ENCODE measurements at regions not wholly inside any gene's neighbourhood (a gene's known extent, or its start where the extent isn't known, plus 50 kb on each side); places are given as distances from the start of the nearest gene placed in this dataset.

DNA sequence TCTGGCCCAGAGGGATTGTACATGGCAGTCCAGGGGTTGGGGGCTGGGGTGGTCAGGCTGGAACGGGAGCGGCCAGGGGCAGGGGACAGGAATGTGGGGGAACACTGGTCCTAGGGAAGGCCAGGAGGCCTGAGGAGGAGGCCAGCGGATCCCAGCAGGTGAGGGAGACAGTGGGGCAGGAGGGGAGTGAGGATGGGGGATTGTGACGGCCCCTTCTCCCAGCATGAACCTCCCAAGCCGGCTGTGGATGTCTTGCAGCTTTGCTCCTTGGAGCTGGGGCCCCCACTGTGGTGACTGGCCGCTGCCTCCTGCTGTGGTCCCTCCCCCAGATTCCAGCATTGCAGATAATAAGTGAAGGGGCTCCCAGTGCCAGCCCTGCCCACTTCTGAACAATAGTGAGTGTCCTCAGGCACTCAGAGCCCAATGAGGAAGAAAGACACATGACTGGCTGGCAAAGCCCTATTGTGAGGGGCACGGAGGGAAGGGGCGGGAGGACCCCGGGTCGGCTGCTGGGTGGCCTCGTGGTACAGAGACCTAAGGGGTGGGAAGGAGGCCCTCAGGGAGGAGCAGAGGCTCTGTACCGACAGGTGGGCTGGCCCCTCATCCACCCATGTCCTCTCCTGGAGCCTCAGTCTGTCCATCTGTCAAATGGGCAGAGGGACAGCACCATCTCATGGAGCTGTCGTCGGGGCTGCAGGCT is 215.0 kb downstream of the KIF26A start:
- no peak overlapping the region for H3K4me2 ChIP-seq (ENCODE audit: insufficient read depth, low read length)
- DNase-seq (ENCODE audit: insufficient read length, low spot score, missing footprints): peak; percentile 80
- H3K9me3 ChIP-seq (ENCODE audit: low read depth, low read length): no peaks in the 10 kb centered on the region
- H4K20me1 ChIP-seq (ENCODE audit: insufficient read depth, low read length): no peaks in the 10 kb centered on the region
- H3K4me3 ChIP-seq (ENCODE audit: insufficient read depth, low read length): no peak overlapping the region
- no peaks in the 10 kb centered on the region for H3K4me1 ChIP-seq (ENCODE audit: insufficient read depth, low read length)
- no peaks in the 10 kb centered on the region for H3K27me3 ChIP-seq (ENCODE audit: insufficient read depth, low read length)
- H2AFZ ChIP-seq (ENCODE audit: low read length): no peak overlapping the region
- H3K79me2 ChIP-seq (ENCODE audit: insufficient read depth, low read length): no peaks in the 10 kb centered on the region
- TF ChIP-seq, protein P1, sequence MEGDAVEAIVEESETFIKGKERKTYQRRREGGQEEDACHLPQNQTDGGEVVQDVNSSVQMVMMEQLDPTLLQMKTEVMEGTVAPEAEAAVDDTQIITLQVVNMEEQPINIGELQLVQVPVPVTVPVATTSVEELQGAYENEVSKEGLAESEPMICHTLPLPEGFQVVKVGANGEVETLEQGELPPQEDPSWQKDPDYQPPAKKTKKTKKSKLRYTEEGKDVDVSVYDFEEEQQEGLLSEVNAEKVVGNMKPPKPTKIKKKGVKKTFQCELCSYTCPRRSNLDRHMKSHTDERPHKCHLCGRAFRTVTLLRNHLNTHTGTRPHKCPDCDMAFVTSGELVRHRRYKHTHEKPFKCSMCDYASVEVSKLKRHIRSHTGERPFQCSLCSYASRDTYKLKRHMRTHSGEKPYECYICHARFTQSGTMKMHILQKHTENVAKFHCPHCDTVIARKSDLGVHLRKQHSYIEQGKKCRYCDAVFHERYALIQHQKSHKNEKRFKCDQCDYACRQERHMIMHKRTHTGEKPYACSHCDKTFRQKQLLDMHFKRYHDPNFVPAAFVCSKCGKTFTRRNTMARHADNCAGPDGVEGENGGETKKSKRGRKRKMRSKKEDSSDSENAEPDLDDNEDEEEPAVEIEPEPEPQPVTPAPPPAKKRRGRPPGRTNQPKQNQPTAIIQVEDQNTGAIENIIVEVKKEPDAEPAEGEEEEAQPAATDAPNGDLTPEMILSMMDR (IDR thresholded peaks at IDR 0.05; ENCODE audit: extremely low read depth, low read depth, low read length): no peak
- no peak overlapping the region for H3K27ac ChIP-seq (ENCODE audit: low read depth, low read length)
- no peaks in the 10 kb centered on the region for H3K36me3 ChIP-seq (ENCODE audit: insufficient read depth, low read length)

DNA sequence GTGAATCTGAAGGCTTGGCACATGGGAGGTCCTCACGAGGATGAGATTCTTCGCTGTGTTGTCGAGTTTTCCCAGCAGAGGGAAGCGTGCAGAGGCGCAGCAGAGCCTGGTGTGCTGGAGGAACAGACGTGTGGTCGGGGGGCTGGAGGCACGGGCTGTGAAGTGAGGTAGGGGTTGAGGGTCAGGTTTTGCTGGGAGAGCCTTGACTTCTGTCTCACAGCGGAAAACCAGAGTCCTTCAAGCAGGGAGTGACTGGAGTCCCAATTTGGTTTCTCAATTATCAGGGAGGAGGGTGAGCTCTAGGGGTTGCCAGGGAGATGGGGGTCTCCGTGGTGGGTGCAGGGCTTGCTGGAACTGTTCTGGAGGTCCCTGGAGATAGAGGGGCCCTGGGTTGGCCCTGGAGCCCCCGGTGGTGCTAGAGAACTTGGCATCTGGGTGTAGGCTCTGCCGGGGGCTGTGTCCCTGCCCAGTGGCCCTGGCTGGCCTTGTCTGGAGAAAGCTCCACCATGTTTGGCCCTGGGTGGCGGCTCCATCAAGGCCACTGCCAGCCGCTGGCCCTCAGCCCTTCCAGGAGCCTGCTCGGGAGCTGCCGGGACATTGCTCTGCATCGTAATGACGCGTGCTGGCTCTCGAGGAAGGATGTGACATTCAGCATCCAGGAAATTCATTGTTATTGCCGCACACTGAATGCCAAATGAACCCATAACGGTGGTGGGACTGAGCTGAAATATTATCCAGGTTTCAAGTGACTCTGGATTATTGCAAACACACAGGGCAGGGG is 215.7 kb downstream of the KIF26A start:
- Histone ChIP-seq H3K27me3 (ENCODE audit: insufficient read depth, low read length) (no peaks in the 10 kb centered on the region), H3K4me2 (ENCODE audit: insufficient read depth, low read length) (no peak overlapping the region), H3K4me3 (ENCODE audit: insufficient read depth, low read length) (no peak overlapping the region), H4K20me1 (ENCODE audit: insufficient read depth, low read length) (no peaks in the 10 kb centered on the region), H3K4me1 (ENCODE audit: insufficient read depth, low read length) (no peaks in the 10 kb centered on the region), H3K79me2 (ENCODE audit: insufficient read depth, low read length) (no peaks in the 10 kb centered on the region), H2AFZ (ENCODE audit: low read length) (no peak overlapping the region), H3K9me3 (ENCODE audit: low read depth, low read length) (no peaks in the 10 kb centered on the region), H3K27ac (ENCODE audit: low read depth, low read length) (no peak overlapping the region), H3K36me3 (ENCODE audit: insufficient read depth, low read length) (no peaks in the 10 kb centered on the region)
- TF ChIP-seq, protein P1 (IDR thresholded peaks at IDR 0.05; ENCODE audit: extremely low read depth, low read depth, low read length): no peak
- peak; percentile 76 for DNase-seq (ENCODE audit: insufficient read length, low spot score, missing footprints)

DNA sequence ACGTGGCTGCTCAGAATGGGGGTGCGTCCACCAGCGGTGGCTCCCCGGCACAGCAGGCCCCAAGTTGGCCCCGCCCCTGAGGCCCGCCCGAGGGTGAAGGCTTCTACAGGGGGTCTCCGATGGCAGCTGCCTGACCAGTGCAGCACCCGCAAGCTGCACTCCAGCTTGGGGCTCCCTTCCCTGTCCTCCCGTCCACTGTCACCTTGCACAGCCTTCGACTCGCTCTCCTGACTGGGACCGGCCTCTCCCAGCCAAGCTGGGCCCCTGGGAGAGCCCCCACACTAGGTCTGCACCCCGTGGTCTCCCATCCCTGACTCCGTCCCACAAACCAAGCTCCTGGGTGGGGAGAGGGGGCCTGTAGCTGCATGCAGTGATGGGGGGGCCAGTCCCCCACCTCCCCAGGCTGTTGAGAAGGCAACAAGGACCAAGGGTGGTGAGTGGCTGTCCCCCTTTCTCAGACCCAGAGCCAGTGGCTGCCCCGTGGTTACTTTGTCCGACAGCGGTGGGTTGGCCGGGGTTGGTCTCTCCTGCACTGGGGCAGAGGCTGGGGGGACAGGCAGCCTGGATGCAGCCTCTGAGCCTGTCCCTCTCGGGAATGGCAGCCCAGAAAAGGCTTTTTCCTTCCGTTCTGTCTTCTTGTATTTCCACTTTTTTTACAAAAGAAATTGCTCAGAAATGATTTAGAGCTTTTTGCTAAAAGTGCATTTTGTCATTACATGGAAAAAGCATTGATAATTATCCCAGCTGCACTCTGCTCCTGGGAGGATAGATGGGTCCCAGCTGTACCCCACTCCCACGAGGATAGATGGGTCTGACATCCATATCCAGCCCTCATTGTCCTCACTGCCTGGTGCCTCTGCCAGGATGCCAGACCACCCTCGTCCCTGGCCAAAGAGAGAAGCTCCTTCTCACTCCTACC is 217.0 kb downstream of the KIF26A start:
- Histone ChIP-seq H3K4me1 (ENCODE audit: insufficient read depth, low read length) (no peaks in the 10 kb centered on the region), H3K4me2 (ENCODE audit: insufficient read depth, low read length) (no peak overlapping the region), H4K20me1 (ENCODE audit: insufficient read depth, low read length) (no peaks in the 10 kb centered on the region), H3K79me2 (ENCODE audit: insufficient read depth, low read length) (no peaks in the 10 kb centered on the region), H2AFZ (ENCODE audit: low read length) (no peak overlapping the region), H3K27ac (ENCODE audit: low read depth, low read length) (no peak overlapping the region), H3K9me3 (ENCODE audit: low read depth, low read length) (no peaks in the 10 kb centered on the region), H3K36me3 (ENCODE audit: insufficient read depth, low read length) (no peaks in the 10 kb centered on the region), H3K4me3 (ENCODE audit: insufficient read depth, low read length) (no peak overlapping the region), H3K27me3 (ENCODE audit: insufficient read depth, low read length) (no peaks in the 10 kb centered on the region)
- DNase-seq (ENCODE audit: insufficient read length, low spot score, missing footprints): peak; percentile 80
- TF ChIP-seq, protein P1 (IDR thresholded peaks at IDR 0.05; ENCODE audit: extremely low read depth, low read depth, low read length): no peak
